H9 (cell line): ENCODE measurements at regions not wholly inside any gene's neighbourhood (a gene's known extent, or its start where the extent isn't known, plus 50 kb on each side); places are given as distances from the start of the nearest gene placed in this dataset.

Source experiments
- DNase-seq: peaks from one replicate; pipeline ENCODE4 v3.0.0-alpha.2; 2017
- H2AFZ ChIP-seq: one replicate; pipeline ENCODE4 v1.6.1; 2013; ENCODE audit warnings: mild to moderate bottlenecking, low read length, control low read depth, moderate library complexity
- H2AK5ac ChIP-seq: 2 replicates; pipeline ENCODE4 v1.6.1; 2013; ENCODE audit warnings: low read length, control low read depth, mixed read lengths; ENCODE audit not compliant: insufficient read length
- H2BK120ac ChIP-seq: one replicate; pipeline ENCODE4 v1.6.1; 2013; ENCODE audit warnings: low read depth, mild to moderate bottlenecking, low read length, control low read depth, inconsistent platforms; ENCODE audit not compliant: poor library complexity, severe bottlenecking
- H2BK12ac ChIP-seq: 2 replicates; pipeline ENCODE4 v1.6.1; 2013; ENCODE audit warnings: low read length, control low read depth, mixed read lengths, low read depth; ENCODE audit not compliant: insufficient read length
- H2BK15ac ChIP-seq: 2 replicates; pipeline ENCODE4 v1.6.1; 2013; ENCODE audit warnings: low read depth, low read length, control low read depth
- H2BK20ac ChIP-seq: one replicate; pipeline ENCODE4 v1.6.1; 2013; ENCODE audit warnings: low read depth, mild to moderate bottlenecking, low read length, control low read depth, inconsistent platforms; ENCODE audit not compliant: poor library complexity, severe bottlenecking
- H2BK5ac ChIP-seq: 2 replicates; pipeline ENCODE4 v1.6.1; 2013; ENCODE audit warnings: low read length, control low read depth, mixed read lengths; ENCODE audit not compliant: insufficient read length
- H3K14ac ChIP-seq: 2 replicates; pipeline ENCODE4 v1.6.1; 2013; ENCODE audit warnings: low read length, control low read depth; ENCODE audit not compliant: insufficient read depth
- H3K18ac ChIP-seq: 2 replicates; pipeline ENCODE4 v1.6.1; 2013; ENCODE audit warnings: low read depth, mild to moderate bottlenecking, mixed read lengths, low read length, control low read depth; ENCODE audit not compliant: insufficient read length
- H3K23ac ChIP-seq: 2 replicates; pipeline ENCODE4 v1.6.1; 2013; ENCODE audit warnings: low read length, control low read depth, mixed read lengths, low read depth; ENCODE audit not compliant: insufficient read length
- H3K23me2 ChIP-seq: 2 replicates; pipeline ENCODE4 v1.6.1; 2013; ENCODE audit warnings: low read depth, mild to moderate bottlenecking, mixed read lengths, low read length, control low read depth; ENCODE audit not compliant: insufficient read length, poor library complexity, severe bottlenecking
- H3K27ac ChIP-seq: 2 replicates; pipeline ENCODE4 v1.5.1; 2013; ENCODE audit warnings: low read length, control low read depth, mixed read lengths, low read depth; ENCODE audit not compliant: insufficient read length
- H3K27me3 ChIP-seq: 2 replicates; pipeline ENCODE4 v1.6.1; 2013; ENCODE audit warnings: low read length, control low read depth, inconsistent platforms; ENCODE audit not compliant: insufficient read depth
- H3K4ac ChIP-seq: 2 replicates; pipeline ENCODE4 v1.6.1; 2013; ENCODE audit warnings: low read depth, mild to moderate bottlenecking, control low read depth, inconsistent platforms, low read length, moderate library complexity
- H3K4me1 ChIP-seq: 2 replicates; pipeline ENCODE4 v1.6.1; 2013; ENCODE audit warnings: low read length, control low read depth, inconsistent platforms; ENCODE audit not compliant: insufficient read depth
- H3K4me2 ChIP-seq: 2 replicates; pipeline ENCODE4 v1.6.1; 2013; ENCODE audit warnings: low read length, control low read depth, mixed read lengths; ENCODE audit not compliant: insufficient read length, insufficient read depth
- H3K56ac ChIP-seq: 2 replicates; pipeline ENCODE4 v1.6.1; 2013; ENCODE audit warnings: low read depth, mild to moderate bottlenecking, mixed read lengths, low read length, control low read depth; ENCODE audit not compliant: insufficient read length
- H3K79me1 ChIP-seq: 2 replicates; pipeline ENCODE4 v1.6.1; 2013; ENCODE audit warnings: low read depth, mild to moderate bottlenecking, moderate library complexity, low read length, control low read depth, inconsistent platforms; ENCODE audit not compliant: insufficient read depth, poor library complexity, severe bottlenecking
- H3K79me2 ChIP-seq: 2 replicates; pipeline ENCODE4 v1.6.1; 2013; ENCODE audit warnings: low read length, control low read depth, inconsistent platforms; ENCODE audit not compliant: insufficient read depth
- H3K9ac ChIP-seq: 2 replicates; pipeline ENCODE4 v1.6.1; 2013; ENCODE audit warnings: low read length, control low read depth, mixed read lengths; ENCODE audit not compliant: insufficient read length; ENCODE audit errors: extremely low read depth
- H3K9me3 ChIP-seq: one replicate; pipeline ENCODE4 v1.6.1; 2013; ENCODE audit warnings: low read depth, low read length, inconsistent platforms; ENCODE audit not compliant: control insufficient read depth
- H3T11ph ChIP-seq: one replicate; pipeline ENCODE4 v1.6.1; 2013; ENCODE audit warnings: mild to moderate bottlenecking, low read length, control low read depth, inconsistent platforms
- H4K20me1 ChIP-seq: one replicate; pipeline ENCODE4 v1.6.1; 2013; ENCODE audit not compliant: control insufficient read depth, insufficient read length, insufficient read depth
- H4K5ac ChIP-seq: 2 replicates; pipeline ENCODE4 v1.6.1; 2013; ENCODE audit warnings: low read depth, mild to moderate bottlenecking, mixed read lengths, low read length, control low read depth; ENCODE audit not compliant: insufficient read length
- H4K8ac ChIP-seq: replicated peaks from 2 replicates; pipeline ENCODE4 v1.6.1; 2013; ENCODE audit warnings: low read length, control low read depth, mixed read lengths, low read depth; ENCODE audit not compliant: insufficient read length
- H4K91ac ChIP-seq: 2 replicates; pipeline ENCODE4 v1.6.1; 2013; ENCODE audit warnings: low read depth, mild to moderate bottlenecking, moderate library complexity, mixed read lengths, low read length, control low read depth; ENCODE audit not compliant: insufficient read length
- H3K27ac Mint-ChIP-seq, 3 experiments: 2 replicates in 2 of 3; 3 replicates in 1 of 3; pipeline ENCODE4 v1.8.0; 2020 to 2021; ENCODE audit warnings: mixed read lengths in 3 of 3, mild to moderate bottlenecking in 1 of 3, moderate library complexity in 1 of 3
- H3K27me3 Mint-ChIP-seq: 2 replicates; pipeline ENCODE4 v1.8.0; 2021; ENCODE audit warnings: low read depth, mild to moderate bottlenecking, moderate library complexity, mixed read lengths
- H3K36me3 Mint-ChIP-seq, 3 experiments: 2 replicates in 2 of 3; 3 replicates in 1 of 3; pipeline ENCODE4 v1.8.0; 2020 to 2021; ENCODE audit warnings: low read depth in 3 of 3, mixed read lengths in 3 of 3; ENCODE audit not compliant: insufficient read depth in 1 of 3
- H3K4me1 Mint-ChIP-seq, 2 experiments: 2 replicates each; pipeline ENCODE4 v1.8.0; 2020; ENCODE audit warnings: mixed read lengths in 2 of 2
- H3K4me3 Mint-ChIP-seq, 2 experiments: 2 replicates in 1 of 2; 3 replicates in 1 of 2; pipeline ENCODE4 v1.8.0; 2020 to 2021; ENCODE audit warnings: mild to moderate bottlenecking in 2 of 2, mixed read lengths in 2 of 2, moderate library complexity in 1 of 2
- H3K9me3 Mint-ChIP-seq, 2 experiments: 2 replicates in 1 of 2; 3 replicates in 1 of 2; pipeline ENCODE4 v1.8.0; 2020; ENCODE audit warnings: mild to moderate bottlenecking in 2 of 2, mixed read lengths in 2 of 2, moderate library complexity in 1 of 2
- CTCF ChIP-seq: fragments of 200-600 bp; sonication (generic); conservative IDR thresholded peaks from 3 replicates; pipeline ENCODE4 v1.8.0; 2021; ENCODE audit warnings: antibody characterized with exemption, mild to moderate bottlenecking

GRCh38 chr14:76272774-76273173, 103.2 kb upstream of the ESRRB start:
- Histone ChIP-seq H2AK5ac (no peak overlapping the region), H4K20me1 (no peaks in the 10 kb centered on the region), H3K4ac (no peak overlapping the region), H2BK5ac (no peak overlapping the region), H3K4me1 (no peaks in the 10 kb centered on the region; the same call in 1 of the 2 replicates), H2AFZ (no peak overlapping the region), H2BK20ac (no peak overlapping the region), H3K14ac (no peak overlapping the region), H3K27me3 (no peaks in the 10 kb centered on the region), H3K23me2 (no peaks in the 10 kb centered on the region), H3K9ac (no peak overlapping the region), H2BK15ac (no peak overlapping the region), H3K27ac (no peak overlapping the region), H2BK12ac (no peak overlapping the region), H2BK120ac (no peak overlapping the region), H3K4me2 (no peak overlapping the region), H3T11ph (no peak overlapping the region), H4K5ac (no peak overlapping the region), H3K56ac (no peak overlapping the region), H4K8ac (no peak overlapping the region), H3K9me3 (no peaks in the 10 kb centered on the region), H3K23ac (no peak overlapping the region), H3K79me1 (no peaks in the 10 kb centered on the region), H3K18ac (no peak overlapping the region), H3K79me2 (no peaks in the 10 kb centered on the region), H4K91ac (no peak overlapping the region)
- Mint-ChIP-seq H3K9me3 (no peaks in the 10 kb centered on the region), H3K4me1 (peaks cover 3 to 8% of the 10 kb centered on the region in 2 experiments; a peak in 3 of 4 replicates), H3K4me3 (no peak overlapping the region), H3K27me3 (peaks cover 40% of the 10 kb centered on the region), H3K27ac (peak overlapping the region in 1 of 3 experiments; percentile 36; a peak in 1 of 7 replicates), H3K36me3 (no peaks in the 10 kb centered on the region)
- no peak for TF ChIP-seq CTCF
- DNase-seq: peak; percentile 1
